Keratinocyte (primary cell): ENCODE measurements at regions not wholly inside any gene's neighbourhood (a gene's known extent, or its start where the extent isn't known, plus 50 kb on each side); places are given as distances from the start of the nearest gene placed in this dataset.

Experiments
- DNase-seq: peaks from one replicate; pipeline ENCODE4 v3.0.0-alpha.2; 2011; ENCODE audit warnings: low read depth, missing footprints, low spot score
- FAIRE-seq: peaks from 2 replicates; lab custom pipeline; 2011; peaks lifted over from hg19 to GRCh38; lab: Jason Lieb, UNC
- H2AFZ ChIP-seq: 2 replicates; pipeline ENCODE4 v1.6.0; 2012; ENCODE audit warnings: low read length, control low read depth, inconsistent platforms; ENCODE audit not compliant: control insufficient read depth
- H3K27ac ChIP-seq: 2 replicates; pipeline ENCODE4 v1.5.1; 2011; ENCODE audit warnings: low read length; ENCODE audit not compliant: control insufficient read depth, insufficient read depth
- H3K27me3 ChIP-seq: 3 replicates; pipeline ENCODE4 v1.6.0; 2011; ENCODE audit warnings: low read length; ENCODE audit not compliant: control insufficient read depth, insufficient read depth; ENCODE audit errors: extremely low read depth
- H3K36me3 ChIP-seq, 2 experiments: 2 replicates in 1 of 2; 3 replicates in 1 of 2; pipeline ENCODE4 v1.5.1; 2011; ENCODE audit warnings: low read length in 2 of 2, mild to moderate bottlenecking in 1 of 2; ENCODE audit not compliant: control insufficient read depth in 2 of 2, insufficient read depth in 2 of 2; ENCODE audit errors: extremely low read depth in 1 of 2
- H3K4me1 ChIP-seq: 3 replicates; pipeline ENCODE4 v1.5.1; 2011; ENCODE audit warnings: low read length; ENCODE audit not compliant: control insufficient read depth, insufficient read depth; ENCODE audit errors: extremely low read depth
- H3K4me2 ChIP-seq: 3 replicates; pipeline ENCODE4 v1.6.0; 2011; ENCODE audit warnings: low read depth, low read length; ENCODE audit not compliant: control insufficient read depth, insufficient read depth; ENCODE audit errors: extremely low read depth
- H3K4me3 ChIP-seq, 3 experiments: fragments of 200-600 bp in 1 of 3; sonication (generic) in 1 of 3; 2 replicates in 2 of 3; 3 replicates in 1 of 3; pipeline ENCODE4 v1.5.1; 2011 to 2016; ENCODE audit warnings: low read length in 3 of 3, mild to moderate bottlenecking in 3 of 3, control low read depth in 2 of 3, inconsistent platforms in 1 of 3, low read depth in 1 of 3, mixed read lengths in 1 of 3, mixed run types in 1 of 3, moderate library complexity in 1 of 3; ENCODE audit not compliant: control insufficient read depth in 2 of 3, insufficient read depth in 2 of 3; ENCODE audit errors: extremely low read depth in 1 of 3
- H3K79me2 ChIP-seq: 2 replicates; pipeline ENCODE4 v1.6.0; 2012; ENCODE audit warnings: low read length; ENCODE audit not compliant: control insufficient read depth, insufficient read depth
- H3K9ac ChIP-seq: 3 replicates; pipeline ENCODE4 v1.6.0; 2011; ENCODE audit warnings: low read length; ENCODE audit not compliant: control insufficient read depth, insufficient read depth; ENCODE audit errors: extremely low read depth
- H3K9me1 ChIP-seq: 3 replicates; pipeline ENCODE4 v1.6.0; 2011; ENCODE audit warnings: low read length; ENCODE audit not compliant: control insufficient read depth, insufficient read depth; ENCODE audit errors: extremely low read depth
- H3K9me3 ChIP-seq: 2 replicates; pipeline ENCODE4 v1.5.1; 2012; ENCODE audit warnings: low read depth, low read length; ENCODE audit not compliant: control insufficient read depth
- H4K20me1 ChIP-seq: 3 replicates; pipeline ENCODE4 v1.6.0; 2011; ENCODE audit warnings: low read length; ENCODE audit not compliant: control insufficient read depth, insufficient read depth; ENCODE audit errors: extremely low read depth
- CTCF ChIP-seq, 3 experiments: IDR thresholded peaks in 1 of 3; conservative IDR thresholded peaks in 1 of 3; optimal IDR thresholded peaks in 1 of 3; 2 replicates in 2 of 3; 3 replicates in 1 of 3; pipeline versions ENCODE3 to v1.5.1; 2011; ENCODE audit warnings: low read length in 3 of 3, mild to moderate bottlenecking in 3 of 3, moderate library complexity in 2 of 3, control low read depth in 1 of 3, inconsistent platforms in 1 of 3; ENCODE audit not compliant: insufficient read depth in 2 of 3; ENCODE audit errors: extremely low read depth in 1 of 3
- EZH2 ChIP-seq: IDR thresholded peaks from one replicate; pipeline ENCODE4 v1.6.1; 2012; ENCODE audit warnings: inconsistent platforms, mild to moderate bottlenecking, low read length, moderate library complexity
- dilution Hi-C: fragments of 300-500 bp; cut with MboI; formaldehyde crosslinking; loops from one replicate; pipeline ENCODE4 v1.7.0; 2020; ENCODE audit warnings: low sequenced_read_pairs; ENCODE audit not compliant: extremely low pct_ligation_motif_present

GRCh38 chr18:22277758-22278157 lies 108.4 kb downstream of the GATA6 start:
- Histone ChIP-seq H3K27ac (no peak overlapping the region), H3K4me1 (no peaks in the 10 kb centered on the region), H3K36me3 (no peaks in the 10 kb centered on the region), H3K79me2 (no peaks in the 10 kb centered on the region), H4K20me1 (no peaks in the 10 kb centered on the region), H3K4me3 (no peak overlapping the region), H3K9me3 (no peaks in the 10 kb centered on the region), H3K27me3 (peaks cover 4% of the 10 kb centered on the region), H3K9ac (no peak overlapping the region), H3K4me2 (no peak overlapping the region), H2AFZ (no peak overlapping the region), H3K9me1 (no peaks in the 10 kb centered on the region)
- DNase-seq (no peak), FAIRE-seq (no peak)
- TF ChIP-seq EZH2, result no peak
- TF ChIP-seq CTCF (optimal IDR thresholded peaks at IDR 0.05 in 1 of 3, IDR thresholded peaks at IDR 0.05 in 1 of 3, conservative IDR thresholded peaks at IDR 0.05 in 1 of 3; ENCODE audit: extremely low read depth in 1 of 3, insufficient read depth in 2 of 3, low read length in 3 of 3), result no peak
- dilution Hi-C loops, result no loop called here

GRCh38 chr18:22276334-22276713 lies 106.9 kb downstream of the GATA6 start:
- dilution Hi-C loops, result no loop called here

More at GRCh38 chr18:22276334-22276713, 106.9 kb downstream of the GATA6 start:
- no peak overlapping the region for H3K4me2 ChIP-seq
- TF ChIP-seq CTCF (optimal IDR thresholded peaks at IDR 0.05 in 1 of 3, IDR thresholded peaks at IDR 0.05 in 1 of 3, conservative IDR thresholded peaks at IDR 0.05 in 1 of 3; ENCODE audit: extremely low read depth in 1 of 3, insufficient read depth in 2 of 3, low read length in 3 of 3), result no peak
- H3K9me1 ChIP-seq, result no peaks in the 10 kb centered on the region
- H3K4me1 ChIP-seq, result no peaks in the 10 kb centered on the region
- no peak overlapping the region for H3K4me3 ChIP-seq
- no peaks in the 10 kb centered on the region for H3K79me2 ChIP-seq
- H2AFZ ChIP-seq, result no peak overlapping the region
- peaks cover 8% of the 10 kb centered on the region for H3K27me3 ChIP-seq
- H3K36me3 ChIP-seq, result no peaks in the 10 kb centered on the region
- H3K9me3 ChIP-seq, result no peaks in the 10 kb centered on the region
- H4K20me1 ChIP-seq, result no peaks in the 10 kb centered on the region
- no peak overlapping the region for H3K9ac ChIP-seq
- no peak for DNase-seq
- FAIRE-seq, result no peak
- H3K27ac ChIP-seq, result no peak overlapping the region
